ENCODE measurements at regions not wholly inside any gene's neighbourhood (a gene's known extent, or its start where the extent isn't known, plus 50 kb on each side); places are given as distances from the start of the nearest gene placed in this dataset.

- Histone ChIP-seq H3K4me1 (ENCODE audit: control insufficient read depth in 1 of 2, insufficient read depth in 1 of 2, low read depth in 1 of 2, low read length in 1 of 2) (peaks cover 12 to 19% of the 10 kb centered on the region in 2 experiments), H3K27me3 (no peaks in the 10 kb centered on the region), H3K36me3 (no peaks in the 10 kb centered on the region), H3K4me3 (ENCODE audit: low read depth in 1 of 2, low read length in 1 of 2) (no peak overlapping the region), H3K27ac (no peak overlapping the region), H3K9me3 (no peaks in the 10 kb centered on the region)
- TF ChIP-seq CTCF (IDR thresholded peaks at IDR 0.05): no peak
These were observed 155.2 kb upstream of the PTPN1 start for GRCh38 chr20:50354721-50355589.

- H3K4me1 ChIP-seq (ENCODE audit: control insufficient read depth in 1 of 2, insufficient read depth in 1 of 2, low read depth in 1 of 2, low read length in 1 of 2): peaks cover 3 to 10% of the 10 kb centered on the region in 2 experiments
- TF ChIP-seq CTCF (IDR thresholded peaks at IDR 0.05): no peak
- H3K4me3 ChIP-seq (ENCODE audit: low read depth in 1 of 2, low read length in 1 of 2): no peak overlapping the region
- H3K27ac ChIP-seq: no peak overlapping the region
- H3K27me3 ChIP-seq: no peaks in the 10 kb centered on the region
- H3K9me3 ChIP-seq: no peaks in the 10 kb centered on the region
- no peaks in the 10 kb centered on the region for H3K36me3 ChIP-seq
These were observed 154.3 kb upstream of the PTPN1 start for GRCh38 chr20:50355590-50356524.

- H3K4me3 ChIP-seq (ENCODE audit: low read depth in 1 of 2, low read length in 1 of 2): no peak overlapping the region
- no peaks in the 10 kb centered on the region for H3K36me3 ChIP-seq
- TF ChIP-seq CTCF (IDR thresholded peaks at IDR 0.05): no peak
- peaks cover 0 to 8% of the 10 kb centered on the region in 2 experiments for H3K4me1 ChIP-seq (ENCODE audit: control insufficient read depth in 1 of 2, insufficient read depth in 1 of 2, low read depth in 1 of 2, low read length in 1 of 2)
- no peaks in the 10 kb centered on the region for H3K9me3 ChIP-seq
- H3K27me3 ChIP-seq: no peaks in the 10 kb centered on the region
- H3K27ac ChIP-seq: no peak overlapping the region
These were observed 153.7 kb upstream of the PTPN1 start for GRCh38 chr20:50356525-50356885.

GRCh38 chr20:50356962-50357782 lies 153.0 kb upstream of the PTPN1 start:
- Histone ChIP-seq H3K27me3 (no peaks in the 10 kb centered on the region), H3K36me3 (no peaks in the 10 kb centered on the region), H3K4me3 (ENCODE audit: low read depth in 1 of 2, low read length in 1 of 2) (no peak overlapping the region), H3K9me3 (no peaks in the 10 kb centered on the region), H3K4me1 (ENCODE audit: control insufficient read depth in 1 of 2, insufficient read depth in 1 of 2, low read depth in 1 of 2, low read length in 1 of 2) (peaks cover 0 to 8% of the 10 kb centered on the region in 2 experiments), H3K27ac (no peak overlapping the region)
- TF ChIP-seq CTCF (IDR thresholded peaks at IDR 0.05): no peak

- Histone ChIP-seq H3K27ac (no peak overlapping the region), H3K4me3 (ENCODE audit: low read depth in 1 of 2, low read length in 1 of 2) (no peak overlapping the region), H3K9me3 (no peaks in the 10 kb centered on the region), H3K27me3 (no peaks in the 10 kb centered on the region), H3K36me3 (no peaks in the 10 kb centered on the region), H3K4me1 (ENCODE audit: control insufficient read depth in 1 of 2, insufficient read depth in 1 of 2, low read depth in 1 of 2, low read length in 1 of 2) (peaks cover 0 to 8% of the 10 kb centered on the region in 2 experiments)
- no peak for TF ChIP-seq CTCF (IDR thresholded peaks at IDR 0.05)
These were observed 152.4 kb upstream of the PTPN1 start for GRCh38 chr20:50357783-50358161.
